ENCODE measurements at regions not wholly inside any gene's neighbourhood (a gene's known extent, or its start where the extent isn't known, plus 50 kb on each side); places are given as distances from the start of the nearest gene placed in this dataset.

GRCh38 chr6:6901205-6901719 lies 206.5 kb upstream of the RREB1 start:
- Histone ChIP-seq H2AFZ (no peak overlapping the region), H3K4me2 (no peak overlapping the region), H4K20me1 (ENCODE audit: insufficient read depth, poor library complexity, severe bottlenecking) (no peaks in the 10 kb centered on the region), H3K9me3 (ENCODE audit: low read depth) (no peaks in the 10 kb centered on the region), H3K36me3 (replicated peaks; ENCODE audit: insufficient read depth, low read depth) (no peaks in the 10 kb centered on the region), H3K9me2 (replicated peaks; ENCODE audit: insufficient read depth) (no peaks in the 10 kb centered on the region), H3K79me2 (no peaks in the 10 kb centered on the region), H3K27me3 (no peaks in the 10 kb centered on the region), H3K27ac (no peak overlapping the region), H3K4me3 (no peak overlapping the region), H3K4me1 (ENCODE audit: insufficient read depth) (no peaks in the 10 kb centered on the region)
- no peak for DNase-seq (ENCODE audit: low spot score)
- WGBS (ENCODE audit: low lambda C conversion rate, missing lambda C conversion rate), result 64% methylated on average over 15 of the region's 15 CpGs
- no peak for TF ChIP-seq EZH2 (IDR thresholded peaks at IDR 0.05; ENCODE audit: borderline replicate concordance)

- no peak overlapping the region for H3K4me2 ChIP-seq
- 100% methylated on average over 3 of the region's 3 CpGs for WGBS (ENCODE audit: low lambda C conversion rate, missing lambda C conversion rate)
- no peak overlapping the region for H3K4me3 ChIP-seq
These were observed 205.8 kb upstream of the RREB1 start for GRCh38 chr6:6901945-6902344.

GRCh38 chr6:6905961-6906518 lies 201.7 kb upstream of the RREB1 start:
- 52% methylated on average over 6 of the region's 6 CpGs for WGBS (ENCODE audit: low lambda C conversion rate, missing lambda C conversion rate)
- no peak overlapping the region for H3K4me3 ChIP-seq
- no peaks in the 10 kb centered on the region for H4K20me1 ChIP-seq (ENCODE audit: insufficient read depth, poor library complexity, severe bottlenecking)
- H3K27me3 ChIP-seq, result no peaks in the 10 kb centered on the region
- no peaks in the 10 kb centered on the region for H3K36me3 ChIP-seq (replicated peaks; ENCODE audit: insufficient read depth, low read depth)
- H3K79me2 ChIP-seq, result no peaks in the 10 kb centered on the region
- no peak for DNase-seq (ENCODE audit: low spot score)
- H2AFZ ChIP-seq, result no peak overlapping the region
- no peaks in the 10 kb centered on the region for H3K4me1 ChIP-seq (ENCODE audit: insufficient read depth)
- TF ChIP-seq EZH2 (IDR thresholded peaks at IDR 0.05; ENCODE audit: borderline replicate concordance) (no peak), EZH2phosphoT487 (IDR thresholded peaks at IDR 0.05; ENCODE audit: low read depth, severe bottlenecking, unreplicated experiment) (no peak), CTCF (IDR thresholded peaks at IDR 0.05; ENCODE audit: poor library complexity) (no peak)
- no peak overlapping the region for H3K4me2 ChIP-seq
- H3K27ac ChIP-seq, result no peak overlapping the region
- no peaks in the 10 kb centered on the region for H3K9me2 ChIP-seq (replicated peaks; ENCODE audit: insufficient read depth)
- H3K9me3 ChIP-seq (ENCODE audit: low read depth), result no peaks in the 10 kb centered on the region

More at GRCh38 chr6:6901945-6902344, 205.8 kb upstream of the RREB1 start:
- Histone ChIP-seq H4K20me1 (ENCODE audit: insufficient read depth, poor library complexity, severe bottlenecking) (no peaks in the 10 kb centered on the region), H2AFZ (no peak overlapping the region), H3K27me3 (no peaks in the 10 kb centered on the region), H3K4me1 (ENCODE audit: insufficient read depth) (no peaks in the 10 kb centered on the region), H3K9me2 (replicated peaks; ENCODE audit: insufficient read depth) (no peaks in the 10 kb centered on the region), H3K36me3 (replicated peaks; ENCODE audit: insufficient read depth, low read depth) (no peaks in the 10 kb centered on the region), H3K27ac (no peak overlapping the region), H3K79me2 (no peaks in the 10 kb centered on the region), H3K9me3 (ENCODE audit: low read depth) (no peaks in the 10 kb centered on the region)
- TF ChIP-seq CTCF (IDR thresholded peaks at IDR 0.05; ENCODE audit: poor library complexity) (no peak), EZH2 (IDR thresholded peaks at IDR 0.05; ENCODE audit: borderline replicate concordance) (no peak), EZH2phosphoT487 (IDR thresholded peaks at IDR 0.05; ENCODE audit: low read depth, severe bottlenecking, unreplicated experiment) (no peak)
- no peak for DNase-seq (ENCODE audit: low spot score)

- Histone ChIP-seq H3K9me2 (replicated peaks; ENCODE audit: insufficient read depth) (no peaks in the 10 kb centered on the region), H4K20me1 (ENCODE audit: insufficient read depth, poor library complexity, severe bottlenecking) (no peaks in the 10 kb centered on the region), H3K27ac (no peak overlapping the region), H3K27me3 (no peaks in the 10 kb centered on the region), H3K4me1 (ENCODE audit: insufficient read depth) (no peaks in the 10 kb centered on the region), H2AFZ (no peak overlapping the region), H3K36me3 (replicated peaks; ENCODE audit: insufficient read depth, low read depth) (no peaks in the 10 kb centered on the region), H3K79me2 (no peaks in the 10 kb centered on the region), H3K4me2 (no peak overlapping the region), H3K4me3 (no peak overlapping the region), H3K9me3 (ENCODE audit: low read depth) (no peaks in the 10 kb centered on the region)
- no peak for DNase-seq (ENCODE audit: low spot score)
- WGBS (ENCODE audit: low lambda C conversion rate, missing lambda C conversion rate), result 68% methylated on average over 5 of the region's 5 CpGs
- TF ChIP-seq CTCF (IDR thresholded peaks at IDR 0.05; ENCODE audit: poor library complexity) (no peak), EZH2 (IDR thresholded peaks at IDR 0.05; ENCODE audit: borderline replicate concordance) (no peak), EZH2phosphoT487 (IDR thresholded peaks at IDR 0.05; ENCODE audit: low read depth, severe bottlenecking, unreplicated experiment) (no peak)
These were observed 201.1 kb upstream of the RREB1 start for GRCh38 chr6:6906570-6907213.
